Peyer's patch (tissue), 4 donors: ENCODE measurements at regions not wholly inside any gene's neighbourhood (a gene's known extent, or its start where the extent isn't known, plus 50 kb on each side); places are given as distances from the start of the nearest gene placed in this dataset.

Source experiments
- DNase-seq, 3 donors: peaks; one replicate each; pipeline ENCODE4 v3.0.0-alpha.2; 2017 to 2019
- H3K27ac ChIP-seq, 4 donors: fragments of 200-600 bp; sonication (generic); one replicate each; pipeline ENCODE4 v1.5.1; 2016 to 2019
- H3K27me3 ChIP-seq, 2 donors: fragments of 200-600 bp; sonication (generic); one replicate each; pipeline ENCODE4 v1.5.1; 2019
- H3K36me3 ChIP-seq, 3 donors: fragments of 200-600 bp; sonication (generic); one replicate each; pipeline ENCODE4 v1.5.1; 2016 to 2019
- H3K4me1 ChIP-seq, 4 donors: fragments of 200-600 bp; sonication (generic); one replicate each; pipeline ENCODE4 v1.5.1; 2016 to 2019
- H3K4me3 ChIP-seq, 4 donors: fragments of 200-600 bp; sonication (generic); 1 replicate in 3 of 4; 2 replicates in 1 of 4; pipeline ENCODE4 v1.5.1; 2016 to 2019; ENCODE audit warnings: mild to moderate bottlenecking in 1 of 4
- H3K9me3 ChIP-seq, 4 donors: fragments of 200-600 bp; sonication (generic); one replicate each; pipeline ENCODE4 v1.5.1; 2016 to 2019; ENCODE audit warnings: mild to moderate bottlenecking in 1 of 4
- CTCF ChIP-seq, 6 experiments: fragments of 450-650 bp in 4 of 6; fragments of 200-600 bp in 2 of 6; sonication (generic) in 1 of 6; IDR thresholded peaks; one replicate each; pipeline ENCODE4 v1.5.1; 2017 to 2019; ENCODE audit warnings: antibody characterized with exemption in 6 of 6, mild to moderate bottlenecking in 3 of 6, moderate library complexity in 1 of 6
- POLR2A ChIP-seq, 2 donors: fragments of 450-650 bp; IDR thresholded peaks; one replicate each; pipeline ENCODE4 v1.5.1; 2017; ENCODE audit warnings: antibody characterized with exemption in 2 of 2, mild to moderate bottlenecking in 2 of 2, moderate library complexity in 2 of 2

GRCh38 chr9:7622481-7622880 is 177.1 kb downstream of the DMAC1 start:
- Histone ChIP-seq H3K4me3 (no peak overlapping the region), H3K9me3 (no peaks in the 10 kb centered on the region), H3K4me1 (no peaks in the 10 kb centered on the region), H3K36me3 (no peaks in the 10 kb centered on the region), H3K27me3 (no peaks in the 10 kb centered on the region), H3K27ac (no peak overlapping the region)
- TF ChIP-seq POLR2A (IDR thresholded peaks at IDR 0.05) (no peak), CTCF (IDR thresholded peaks at IDR 0.05) (no peak)
- no peak for DNase-seq

- Histone ChIP-seq H3K27me3 (no peaks in the 10 kb centered on the region), H3K4me3 (no peak overlapping the region), H3K27ac (no peak overlapping the region), H3K36me3 (no peaks in the 10 kb centered on the region), H3K9me3 (no peaks in the 10 kb centered on the region), H3K4me1 (no peaks in the 10 kb centered on the region)
- TF ChIP-seq CTCF (IDR thresholded peaks at IDR 0.05) (no peak), POLR2A (IDR thresholded peaks at IDR 0.05) (no peak)
- no peak for DNase-seq
Observed at GRCh38 chr9:7615344-7615743, 184.2 kb downstream of the DMAC1 start.

- no peaks in the 10 kb centered on the region for H3K9me3 ChIP-seq
- DNase-seq: no peak
- H3K27ac ChIP-seq: no peak overlapping the region
- TF ChIP-seq CTCF (IDR thresholded peaks at IDR 0.05) (no peak), POLR2A (IDR thresholded peaks at IDR 0.05) (no peak)
- H3K4me1 ChIP-seq: no peaks in the 10 kb centered on the region
- no peaks in the 10 kb centered on the region for H3K27me3 ChIP-seq
- H3K4me3 ChIP-seq: no peak overlapping the region
- H3K36me3 ChIP-seq: no peaks in the 10 kb centered on the region
Observed at GRCh38 chr9:7613931-7614330, 185.6 kb downstream of the DMAC1 start.

DNA sequence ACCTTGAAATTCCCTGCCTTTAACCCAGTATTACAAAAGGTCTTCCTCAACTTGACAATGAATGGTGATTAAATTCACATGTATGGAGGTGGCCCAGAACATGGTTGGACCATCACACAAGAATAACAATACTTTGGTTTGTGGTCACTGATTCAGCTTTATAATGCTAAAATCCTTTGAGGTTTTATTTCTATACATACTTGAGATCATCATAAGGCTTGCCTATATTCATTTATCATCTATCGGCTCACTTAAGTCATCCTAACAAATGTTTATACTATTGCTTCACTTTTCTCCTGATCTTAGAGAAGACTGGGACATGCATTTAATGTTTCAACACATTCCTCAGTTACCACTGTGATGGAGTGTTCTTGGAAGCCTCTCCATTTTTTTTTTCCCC is 191.3 kb downstream of the DMAC1 start:
- Histone ChIP-seq H3K4me3 (no peak overlapping the region), H3K9me3 (no peaks in the 10 kb centered on the region), H3K27ac (no peak overlapping the region), H3K4me1 (no peaks in the 10 kb centered on the region), H3K36me3 (no peaks in the 10 kb centered on the region), H3K27me3 (no peaks in the 10 kb centered on the region)
- TF ChIP-seq CTCF (IDR thresholded peaks at IDR 0.05) (no peak), POLR2A (IDR thresholded peaks at IDR 0.05) (no peak)
- no peak for DNase-seq

GRCh38 chr9:7607421-7607820 is 192.2 kb downstream of the DMAC1 start:
- Histone ChIP-seq H3K4me3 (no peak overlapping the region), H3K9me3 (no peaks in the 10 kb centered on the region), H3K36me3 (no peaks in the 10 kb centered on the region), H3K4me1 (no peaks in the 10 kb centered on the region), H3K27ac (no peak overlapping the region), H3K27me3 (no peaks in the 10 kb centered on the region)
- TF ChIP-seq CTCF (IDR thresholded peaks at IDR 0.05) (no peak), POLR2A (IDR thresholded peaks at IDR 0.05) (no peak)
- no peak for DNase-seq

GRCh38 chr9:7606591-7606990 is 193.0 kb downstream of the DMAC1 start:
- no peak for DNase-seq
- no peak overlapping the region for H3K4me3 ChIP-seq
- H3K4me1 ChIP-seq: no peaks in the 10 kb centered on the region
- no peak for TF ChIP-seq POLR2A (IDR thresholded peaks at IDR 0.05)
- no peak for TF ChIP-seq CTCF (IDR thresholded peaks at IDR 0.05)
- no peaks in the 10 kb centered on the region for H3K27me3 ChIP-seq
- H3K36me3 ChIP-seq: no peaks in the 10 kb centered on the region
- no peaks in the 10 kb centered on the region for H3K9me3 ChIP-seq
- H3K27ac ChIP-seq: no peak overlapping the region
